SU-DHL-6 (cell line): ENCODE measurements at regions not wholly inside any gene's neighbourhood (a gene's known extent, or its start where the extent isn't known, plus 50 kb on each side); places are given as distances from the start of the nearest gene placed in this dataset.
"Not testable (repeated sequence)": the region's sequence is repeated elsewhere in the genome, so short reads cannot be mapped to it uniquely, and the experiment has no call there.

Experiments used
- EZH2phosphoT487 ChIP-seq: fragments of 200-600 bp; sonication (generic), shearing (Covaris generic); conservative IDR thresholded peaks from 2 replicates; pipeline ENCODE4 v1.6.1; 2018; ENCODE audit warnings: mild to moderate bottlenecking, antibody characterized with exemption, low read length, moderate library complexity, mixed read lengths
- TF ChIP-seq, protein P1 (sequence below): fragments of 200-600 bp; sonication (generic); IDR thresholded peaks from one replicate; pipeline ENCODE4 v1.5.1; 2017; ENCODE audit warnings: antibody characterized with exemption, mild to moderate bottlenecking, low read length, moderate library complexity; ENCODE audit not compliant: insufficient read depth, poor library complexity, severe bottlenecking

DNA sequence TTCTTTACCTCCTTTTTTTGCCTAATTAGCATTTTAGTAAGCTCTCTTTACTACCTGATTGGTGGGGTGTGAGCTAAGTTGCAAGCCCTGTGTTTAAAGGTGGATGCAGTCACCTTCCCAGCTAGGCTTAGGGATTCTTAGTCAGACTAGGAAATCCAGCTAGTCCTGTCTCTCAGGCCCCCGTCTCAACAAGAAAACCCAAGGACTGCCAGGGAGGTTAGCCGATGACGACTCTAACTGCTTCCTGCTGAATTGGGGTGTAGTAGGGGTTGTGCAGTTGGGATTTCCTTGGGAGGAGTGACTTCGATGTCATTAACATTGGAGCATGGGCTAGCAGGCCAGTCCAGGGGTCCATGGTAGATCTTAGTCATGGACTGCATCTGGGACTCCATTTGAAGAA lies 380.2 kb upstream of the SLC7A11 start:
- TF ChIP-seq EZH2phosphoT487 = not testable (repeated sequence)
- TF ChIP-seq, protein P1, sequence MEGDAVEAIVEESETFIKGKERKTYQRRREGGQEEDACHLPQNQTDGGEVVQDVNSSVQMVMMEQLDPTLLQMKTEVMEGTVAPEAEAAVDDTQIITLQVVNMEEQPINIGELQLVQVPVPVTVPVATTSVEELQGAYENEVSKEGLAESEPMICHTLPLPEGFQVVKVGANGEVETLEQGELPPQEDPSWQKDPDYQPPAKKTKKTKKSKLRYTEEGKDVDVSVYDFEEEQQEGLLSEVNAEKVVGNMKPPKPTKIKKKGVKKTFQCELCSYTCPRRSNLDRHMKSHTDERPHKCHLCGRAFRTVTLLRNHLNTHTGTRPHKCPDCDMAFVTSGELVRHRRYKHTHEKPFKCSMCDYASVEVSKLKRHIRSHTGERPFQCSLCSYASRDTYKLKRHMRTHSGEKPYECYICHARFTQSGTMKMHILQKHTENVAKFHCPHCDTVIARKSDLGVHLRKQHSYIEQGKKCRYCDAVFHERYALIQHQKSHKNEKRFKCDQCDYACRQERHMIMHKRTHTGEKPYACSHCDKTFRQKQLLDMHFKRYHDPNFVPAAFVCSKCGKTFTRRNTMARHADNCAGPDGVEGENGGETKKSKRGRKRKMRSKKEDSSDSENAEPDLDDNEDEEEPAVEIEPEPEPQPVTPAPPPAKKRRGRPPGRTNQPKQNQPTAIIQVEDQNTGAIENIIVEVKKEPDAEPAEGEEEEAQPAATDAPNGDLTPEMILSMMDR = not testable (repeated sequence)
